Type B pancreatic cell (in vitro differentiated cells): ENCODE measurements at regions not wholly inside any gene's neighbourhood (a gene's known extent, or its start where the extent isn't known, plus 50 kb on each side); places are given as distances from the start of the nearest gene placed in this dataset.

Experiments
- DNase-seq: peaks from one replicate; pipeline ENCODE4 v3.0.0; 2021; ENCODE audit warnings: mixed read lengths; ENCODE audit not compliant: unreplicated experiment; ENCODE audit errors: extremely low spot score
- H3K27ac Mint-ChIP-seq: 2 replicates; pipeline ENCODE4 v1.8.0; 2021; ENCODE audit warnings: mild to moderate bottlenecking, mixed read lengths
- H3K27me3 Mint-ChIP-seq: 2 replicates; pipeline ENCODE4 v1.8.0; 2021; ENCODE audit warnings: mixed read lengths
- H3K36me3 Mint-ChIP-seq: 2 replicates; pipeline ENCODE4 v1.8.0; 2021; ENCODE audit warnings: mixed read lengths
- H3K4me1 Mint-ChIP-seq: one replicate; pipeline ENCODE4 v1.8.0; 2021; ENCODE audit warnings: mixed read lengths; ENCODE audit not compliant: unreplicated experiment
- H3K4me3 Mint-ChIP-seq: 2 replicates; pipeline ENCODE4 v1.8.0; 2021; ENCODE audit warnings: mild to moderate bottlenecking, mixed read lengths
- H3K9me3 Mint-ChIP-seq: 2 replicates; pipeline ENCODE4 v1.8.0; 2021; ENCODE audit warnings: mixed read lengths
- TF ChIP-seq, protein P1 (sequence below): fragments of 200-600 bp; sonication (generic); conservative IDR thresholded peaks from 2 replicates; pipeline ENCODE4 v1.5.0; 2021; ENCODE audit warnings: antibody characterized with exemption, mild to moderate bottlenecking

DNA sequence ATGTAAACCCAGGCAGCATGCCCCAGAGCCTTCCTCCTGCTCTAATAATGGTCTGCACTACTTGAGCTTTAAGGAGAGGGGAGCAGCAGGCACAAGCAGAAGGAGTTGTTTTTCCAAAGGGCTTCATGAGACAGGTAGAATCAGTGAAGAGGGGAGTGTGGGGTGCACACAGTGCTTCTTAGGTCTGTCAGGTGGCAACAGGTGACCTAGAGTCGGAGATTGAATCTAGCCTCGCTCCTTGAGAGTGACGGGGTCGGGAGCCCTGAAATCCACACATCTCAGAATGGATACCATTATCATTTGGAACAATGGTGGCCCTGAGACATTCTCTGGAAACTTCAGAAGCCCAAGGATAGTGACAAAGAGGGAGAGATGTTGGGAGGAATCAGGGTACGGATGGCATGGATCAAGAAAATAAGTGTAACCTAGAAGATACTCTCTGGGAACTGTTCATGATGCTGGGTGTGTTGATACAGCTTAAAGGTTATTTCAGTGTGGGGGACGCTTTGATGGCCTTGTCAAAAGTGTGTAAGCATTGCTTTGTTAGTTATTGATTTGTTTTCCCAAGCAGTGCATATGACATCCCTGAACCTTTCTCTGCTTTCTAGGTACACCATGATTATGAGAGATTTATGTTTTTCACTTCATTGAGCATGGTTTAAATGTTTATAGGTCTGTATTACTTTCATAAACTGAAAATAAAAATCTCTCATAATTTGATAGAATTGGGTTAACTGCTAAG lies 77.8 kb upstream of the L3MBTL3 start:
- DNase-seq: no peak
- Mint-ChIP-seq H3K4me3 (no peak overlapping the region), H3K27me3 (peaks cover 9% of the 10 kb centered on the region), H3K36me3 (no peaks in the 10 kb centered on the region), H3K9me3 (no peaks in the 10 kb centered on the region), H3K4me1 (no peaks in the 10 kb centered on the region), H3K27ac (no peak overlapping the region)
- TF ChIP-seq, protein P1, sequence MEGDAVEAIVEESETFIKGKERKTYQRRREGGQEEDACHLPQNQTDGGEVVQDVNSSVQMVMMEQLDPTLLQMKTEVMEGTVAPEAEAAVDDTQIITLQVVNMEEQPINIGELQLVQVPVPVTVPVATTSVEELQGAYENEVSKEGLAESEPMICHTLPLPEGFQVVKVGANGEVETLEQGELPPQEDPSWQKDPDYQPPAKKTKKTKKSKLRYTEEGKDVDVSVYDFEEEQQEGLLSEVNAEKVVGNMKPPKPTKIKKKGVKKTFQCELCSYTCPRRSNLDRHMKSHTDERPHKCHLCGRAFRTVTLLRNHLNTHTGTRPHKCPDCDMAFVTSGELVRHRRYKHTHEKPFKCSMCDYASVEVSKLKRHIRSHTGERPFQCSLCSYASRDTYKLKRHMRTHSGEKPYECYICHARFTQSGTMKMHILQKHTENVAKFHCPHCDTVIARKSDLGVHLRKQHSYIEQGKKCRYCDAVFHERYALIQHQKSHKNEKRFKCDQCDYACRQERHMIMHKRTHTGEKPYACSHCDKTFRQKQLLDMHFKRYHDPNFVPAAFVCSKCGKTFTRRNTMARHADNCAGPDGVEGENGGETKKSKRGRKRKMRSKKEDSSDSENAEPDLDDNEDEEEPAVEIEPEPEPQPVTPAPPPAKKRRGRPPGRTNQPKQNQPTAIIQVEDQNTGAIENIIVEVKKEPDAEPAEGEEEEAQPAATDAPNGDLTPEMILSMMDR: no peak

DNA sequence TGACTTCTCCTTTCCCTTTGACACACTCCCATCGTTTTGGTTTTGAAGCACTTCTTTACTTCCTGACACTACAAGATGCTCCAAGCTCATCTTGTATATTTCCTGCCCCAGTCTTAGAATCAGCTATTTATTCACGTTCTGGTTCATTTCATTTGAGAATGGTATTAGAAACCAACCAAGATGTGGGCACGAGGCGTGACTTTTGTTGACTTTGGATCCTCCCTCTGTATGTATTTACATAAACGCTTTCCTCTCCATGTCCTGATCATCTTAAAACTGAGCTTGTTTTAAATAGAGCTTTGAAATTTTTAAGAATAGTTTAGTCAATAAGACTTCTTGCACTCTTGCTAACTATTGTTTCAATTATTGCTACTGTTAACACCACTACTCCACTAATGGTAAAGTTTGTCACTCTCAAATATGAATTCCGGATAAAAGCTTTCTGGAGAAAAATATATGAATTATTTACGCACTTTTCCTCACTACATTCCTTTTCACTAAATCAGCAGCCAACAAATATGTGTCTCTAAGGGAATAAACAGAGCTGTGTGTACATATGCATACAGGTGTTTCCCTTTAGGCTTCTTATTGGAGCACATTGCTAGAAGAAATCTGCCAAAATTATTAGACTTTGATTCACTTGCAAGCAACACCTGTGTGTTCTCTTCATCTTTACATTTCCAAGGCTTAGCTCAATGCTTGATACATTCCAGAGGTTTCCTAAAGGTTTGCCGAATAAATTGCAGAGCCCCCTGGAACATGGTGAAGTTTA lies 77.3 kb upstream of the TMEM244 start:
- TF ChIP-seq, protein P1: no peak
- Mint-ChIP-seq H3K27me3 (peaks cover 9% of the 10 kb centered on the region), H3K4me1 (no peaks in the 10 kb centered on the region), H3K4me3 (no peak overlapping the region), H3K27ac (no peak overlapping the region), H3K9me3 (no peaks in the 10 kb centered on the region), H3K36me3 (no peaks in the 10 kb centered on the region)
- no peak for DNase-seq

DNA sequence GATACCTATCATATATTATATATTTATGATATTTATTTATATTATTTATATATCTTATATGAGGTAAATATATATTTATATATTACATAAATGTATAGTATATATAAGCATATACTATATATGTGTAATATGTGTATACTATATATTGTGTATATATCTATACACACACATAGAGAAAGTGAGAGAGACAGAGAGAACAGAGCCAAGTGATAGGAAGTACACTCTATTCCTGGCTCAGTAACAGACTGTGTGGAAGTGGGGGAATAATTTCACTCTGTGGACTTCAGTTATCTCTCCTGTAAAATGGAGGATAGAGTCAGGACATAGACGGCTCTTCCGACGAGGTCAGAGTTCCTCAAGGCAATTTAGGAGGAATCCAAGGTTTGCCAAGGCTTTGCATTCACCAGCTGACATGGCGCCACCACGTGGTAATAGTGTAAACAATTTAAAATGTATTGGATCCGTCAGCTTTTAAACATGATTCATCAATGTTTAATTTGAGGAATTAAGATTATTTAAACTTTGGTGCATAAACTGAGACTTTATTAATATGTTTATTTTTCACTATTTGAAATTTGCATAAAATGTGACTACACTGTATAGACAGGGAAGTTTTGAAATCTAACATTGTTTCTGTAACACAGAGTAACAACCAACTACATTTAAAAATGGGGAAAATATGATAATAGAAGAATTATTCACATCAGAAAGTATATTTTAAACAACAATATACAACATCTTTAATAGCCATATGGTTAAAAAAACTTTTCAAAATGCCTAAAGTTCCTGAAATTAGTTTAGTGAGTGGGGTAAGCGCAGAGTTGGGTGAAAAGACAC lies 75.4 kb upstream of the TMEM244 start:
- peaks cover 9% of the 10 kb centered on the region for H3K27me3 Mint-ChIP-seq
- H3K4me3 Mint-ChIP-seq: no peak overlapping the region
- H3K36me3 Mint-ChIP-seq: no peaks in the 10 kb centered on the region
- no peak for DNase-seq
- H3K9me3 Mint-ChIP-seq: no peaks in the 10 kb centered on the region
- H3K4me1 Mint-ChIP-seq: no peaks in the 10 kb centered on the region
- no peak overlapping the region for H3K27ac Mint-ChIP-seq
- TF ChIP-seq, protein P1: peak; percentile 77

DNA sequence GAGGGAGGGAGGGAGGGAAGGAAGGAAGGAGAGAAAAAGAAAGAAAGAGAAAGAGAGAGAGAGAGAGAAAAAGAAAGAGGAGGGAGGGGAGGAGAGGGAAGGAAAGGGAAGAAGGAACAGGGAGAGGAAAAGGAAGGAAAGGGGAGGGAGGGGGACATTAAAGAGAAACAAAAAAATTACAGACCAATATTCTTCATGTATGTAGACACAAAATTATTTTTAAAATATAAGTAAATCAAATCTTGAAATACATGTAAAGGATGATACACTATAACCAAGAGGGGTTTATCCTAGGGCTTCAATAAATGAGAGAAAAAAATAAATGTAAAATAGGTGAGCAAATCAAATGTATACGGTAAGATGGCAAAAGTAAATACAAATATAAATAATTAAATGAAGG lies 71.2 kb upstream of the TMEM244 start:
- TF ChIP-seq, protein P1: no peak
- Mint-ChIP-seq H3K9me3 (no peaks in the 10 kb centered on the region), H3K27me3 (no peaks in the 10 kb centered on the region), H3K4me3 (no peak overlapping the region), H3K4me1 (no peaks in the 10 kb centered on the region), H3K27ac (no peak overlapping the region), H3K36me3 (no peaks in the 10 kb centered on the region)
- DNase-seq: no peak

DNA sequence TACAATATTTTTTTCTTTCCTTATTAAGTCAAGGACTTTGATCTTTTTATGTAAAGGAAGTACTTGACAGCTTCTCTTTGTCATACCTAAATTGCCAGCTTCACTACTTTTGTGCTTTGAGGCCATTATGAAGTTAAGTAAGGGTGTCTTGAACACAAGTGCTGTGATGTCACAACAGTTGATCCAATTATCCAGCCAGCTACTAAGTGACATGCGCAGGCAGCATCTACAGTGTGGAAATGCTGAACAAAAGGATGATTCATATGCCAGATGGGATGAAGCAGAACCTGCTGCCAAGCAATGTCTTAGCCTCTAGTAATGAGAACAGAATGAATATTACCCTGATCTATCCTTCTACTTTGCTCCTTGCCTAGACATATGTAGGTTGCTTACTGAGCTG lies 68.3 kb upstream of the TMEM244 start:
- no peak for DNase-seq
- Mint-ChIP-seq H3K4me3 (no peak overlapping the region), H3K36me3 (no peaks in the 10 kb centered on the region), H3K27me3 (no peaks in the 10 kb centered on the region), H3K9me3 (no peaks in the 10 kb centered on the region), H3K4me1 (no peaks in the 10 kb centered on the region), H3K27ac (no peak overlapping the region)
- TF ChIP-seq, protein P1: no peak
